Neural cell (in vitro differentiated cells): ENCODE measurements at regions not wholly inside any gene's neighbourhood (a gene's known extent, or its start where the extent isn't known, plus 50 kb on each side); places are given as distances from the start of the nearest gene placed in this dataset.

Source experiments
- H2AFZ ChIP-seq: fragments of 200-600, 300-800 bp; sonication (generic), shearing (Covaris generic); 2 replicates; pipeline ENCODE4 v1.6.0; 2014; ENCODE audit warnings: low read depth, mild to moderate bottlenecking, antibody characterized with exemption, low read length, moderate library complexity
- H3F3A ChIP-seq: fragments of 200-600 bp; shearing (Covaris generic); 2 replicates; pipeline ENCODE4 v1.6.1; 2016; ENCODE audit warnings: mild to moderate bottlenecking, moderate library complexity, mixed read lengths, antibody characterized with exemption, low read length; ENCODE audit not compliant: insufficient read depth, poor library complexity, severe bottlenecking
- H3K27ac ChIP-seq: fragments of 200-600, 300-800 bp; sonication (generic), shearing (Covaris generic); 2 replicates; pipeline ENCODE4 v1.5.1; 2014; ENCODE audit warnings: mild to moderate bottlenecking, low read length, moderate library complexity
- H3K27me3 ChIP-seq: fragments of 300-800, 200-600 bp; sonication (generic), shearing (Covaris generic); 2 replicates; pipeline ENCODE4 v1.6.0; 2014; ENCODE audit warnings: mild to moderate bottlenecking, low read depth, low read length, moderate library complexity; ENCODE audit not compliant: insufficient read depth
- H3K36me3 ChIP-seq: fragments of 300-800, 200-600 bp; sonication (generic), shearing (Covaris generic); 2 replicates; pipeline ENCODE4 v1.5.1; 2014; ENCODE audit warnings: mild to moderate bottlenecking, antibody characterized with exemption, low read length, moderate library complexity; ENCODE audit not compliant: insufficient read depth
- H3K4me2 ChIP-seq: fragments of 300-800, 200-600 bp; sonication (generic), shearing (Covaris generic); 2 replicates; pipeline ENCODE4 v1.6.0; 2014; ENCODE audit warnings: mild to moderate bottlenecking, low read length
- H3K4me3 ChIP-seq: fragments of 300-800, 200-600 bp; sonication (generic), shearing (Covaris generic); 2 replicates; pipeline ENCODE4 v1.5.1; 2014; ENCODE audit warnings: mild to moderate bottlenecking, low read length, moderate library complexity
- H3K79me2 ChIP-seq: fragments of 200-600 bp; shearing (Covaris generic); replicated peaks from 2 replicates; pipeline ENCODE4 v1.6.0; 2014; ENCODE audit warnings: mild to moderate bottlenecking, low read length, moderate library complexity; ENCODE audit not compliant: insufficient read depth
- H3K9ac ChIP-seq: fragments of 300-800, 200-600 bp; sonication (generic), shearing (Covaris generic); 2 replicates; pipeline ENCODE4 v1.6.1; 2016; ENCODE audit warnings: mild to moderate bottlenecking, low read length, mixed read lengths
- H3K9me2 ChIP-seq: fragments of 200-600 bp; shearing (Covaris generic); 2 replicates; pipeline ENCODE4 v1.6.1; 2016; ENCODE audit warnings: mild to moderate bottlenecking, low read length, mixed read lengths; ENCODE audit not compliant: insufficient read depth
- H3K9me3 ChIP-seq: fragments of 200-600, 300-800 bp; sonication (generic), shearing (Covaris generic); 2 replicates; pipeline ENCODE4 v1.6.1; 2016; ENCODE audit warnings: mild to moderate bottlenecking, mixed run types, low read length, moderate library complexity, mixed read lengths
- H4K20me1 ChIP-seq: fragments of 200-600 bp; shearing (Covaris generic); 2 replicates; pipeline ENCODE4 v1.6.1; 2016; ENCODE audit warnings: mild to moderate bottlenecking, mixed run types; ENCODE audit not compliant: insufficient read depth
- EZH2 ChIP-seq: fragments of 200-600, 300-800 bp; shearing (Covaris generic), sonication (generic); IDR thresholded peaks from 2 replicates; pipeline ENCODE4 v1.6.1; 2014; ENCODE audit warnings: antibody characterized with exemption, low read length, borderline replicate concordance, mild to moderate bottlenecking; ENCODE audit not compliant: insufficient read depth, poor library complexity, severe bottlenecking
- MXI1 ChIP-seq: fragments of 450-650 bp; conservative IDR thresholded peaks from 2 replicates; pipeline ENCODE4 v1.6.1; 2014; ENCODE audit warnings: antibody characterized with exemption, mild to moderate bottlenecking; ENCODE audit not compliant: poor library complexity, severe bottlenecking
- POLR2AphosphoS5 ChIP-seq: IDR thresholded peaks from 2 replicates; pipeline ENCODE4 v1.6.1; 2012
- TF ChIP-seq, protein P1 (sequence below): IDR thresholded peaks from 2 replicates; pipeline ENCODE4 v1.6.1; 2012; ENCODE audit warnings: borderline replicate concordance
- TF ChIP-seq, protein P2 (sequence below): fragments of 450-650 bp; IDR thresholded peaks from 2 replicates; pipeline ENCODE4 v1.5.1; 2014; ENCODE audit warnings: antibody characterized with exemption, mild to moderate bottlenecking, moderate library complexity; ENCODE audit not compliant: poor library complexity, severe bottlenecking

DNA sequence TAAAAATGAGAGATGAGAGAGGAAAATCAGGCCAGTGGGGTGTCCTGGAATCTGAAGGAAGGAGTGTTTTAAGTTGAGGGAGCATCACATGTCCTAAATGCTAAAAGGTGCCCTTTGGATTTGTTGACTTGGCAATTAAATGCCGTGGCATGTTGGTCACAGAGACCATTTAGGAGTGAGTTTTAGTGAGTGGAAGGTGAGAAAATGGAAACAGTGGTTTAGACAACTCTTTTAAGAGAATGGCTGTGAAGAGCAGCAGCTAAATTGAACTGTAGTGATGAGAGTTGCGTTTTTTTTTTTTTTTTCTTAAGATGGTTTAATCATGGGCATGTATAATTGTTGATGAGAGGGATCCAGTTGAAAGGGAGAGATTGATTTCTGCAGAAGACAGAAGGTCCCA, 95.0 kb downstream of the S1PR1 start:
- no peak overlapping the region for H3K4me3 ChIP-seq
- no peaks in the 10 kb centered on the region for H4K20me1 ChIP-seq
- no peaks in the 10 kb centered on the region for H3K9me3 ChIP-seq
- no peak overlapping the region for H3K27ac ChIP-seq
- H2AFZ ChIP-seq: no peak overlapping the region
- H3K4me2 ChIP-seq: no peak overlapping the region
- H3K9ac ChIP-seq: no peak overlapping the region
- H3K9me2 ChIP-seq: no peaks in the 10 kb centered on the region
- no peaks in the 10 kb centered on the region for H3K36me3 ChIP-seq
- H3K27me3 ChIP-seq: no peaks in the 10 kb centered on the region
- H3K79me2 ChIP-seq: no peaks in the 10 kb centered on the region
- no peaks in the 10 kb centered on the region for H3F3A ChIP-seq
- TF ChIP-seq MXI1 (no peak), EZH2 (no peak), POLR2AphosphoS5 (no peak)
- TF ChIP-seq, protein P1, sequence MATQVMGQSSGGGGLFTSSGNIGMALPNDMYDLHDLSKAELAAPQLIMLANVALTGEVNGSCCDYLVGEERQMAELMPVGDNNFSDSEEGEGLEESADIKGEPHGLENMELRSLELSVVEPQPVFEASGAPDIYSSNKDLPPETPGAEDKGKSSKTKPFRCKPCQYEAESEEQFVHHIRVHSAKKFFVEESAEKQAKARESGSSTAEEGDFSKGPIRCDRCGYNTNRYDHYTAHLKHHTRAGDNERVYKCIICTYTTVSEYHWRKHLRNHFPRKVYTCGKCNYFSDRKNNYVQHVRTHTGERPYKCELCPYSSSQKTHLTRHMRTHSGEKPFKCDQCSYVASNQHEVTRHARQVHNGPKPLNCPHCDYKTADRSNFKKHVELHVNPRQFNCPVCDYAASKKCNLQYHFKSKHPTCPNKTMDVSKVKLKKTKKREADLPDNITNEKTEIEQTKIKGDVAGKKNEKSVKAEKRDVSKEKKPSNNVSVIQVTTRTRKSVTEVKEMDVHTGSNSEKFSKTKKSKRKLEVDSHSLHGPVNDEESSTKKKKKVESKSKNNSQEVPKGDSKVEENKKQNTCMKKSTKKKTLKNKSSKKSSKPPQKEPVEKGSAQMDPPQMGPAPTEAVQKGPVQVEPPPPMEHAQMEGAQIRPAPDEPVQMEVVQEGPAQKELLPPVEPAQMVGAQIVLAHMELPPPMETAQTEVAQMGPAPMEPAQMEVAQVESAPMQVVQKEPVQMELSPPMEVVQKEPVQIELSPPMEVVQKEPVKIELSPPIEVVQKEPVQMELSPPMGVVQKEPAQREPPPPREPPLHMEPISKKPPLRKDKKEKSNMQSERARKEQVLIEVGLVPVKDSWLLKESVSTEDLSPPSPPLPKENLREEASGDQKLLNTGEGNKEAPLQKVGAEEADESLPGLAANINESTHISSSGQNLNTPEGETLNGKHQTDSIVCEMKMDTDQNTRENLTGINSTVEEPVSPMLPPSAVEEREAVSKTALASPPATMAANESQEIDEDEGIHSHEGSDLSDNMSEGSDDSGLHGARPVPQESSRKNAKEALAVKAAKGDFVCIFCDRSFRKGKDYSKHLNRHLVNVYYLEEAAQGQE: no peak

DNA sequence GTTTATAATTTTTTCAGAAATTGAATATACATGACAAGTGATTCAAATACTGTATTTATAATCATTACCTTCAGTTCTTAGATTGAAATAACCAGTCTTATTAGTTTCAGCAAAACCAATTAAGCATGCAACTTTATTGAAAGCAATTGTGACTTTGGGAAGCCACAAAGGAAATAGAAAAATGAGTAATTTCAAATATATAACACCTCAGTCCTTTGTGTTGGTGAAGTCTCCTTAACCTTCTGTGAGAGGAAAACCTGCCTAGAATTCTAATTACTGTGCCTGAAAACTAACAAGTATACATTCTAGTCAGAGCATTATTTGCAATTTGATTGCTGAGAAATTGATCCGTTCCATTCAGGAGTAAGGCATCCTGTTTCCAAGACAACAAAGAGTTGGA, 95.8 kb downstream of the S1PR1 start:
- Histone ChIP-seq H3K27me3 (no peaks in the 10 kb centered on the region), H3K27ac (peak overlapping the region; percentile 32), H3K4me3 (no peak overlapping the region), H2AFZ (no peak overlapping the region), H3K4me2 (no peak overlapping the region), H3K79me2 (no peaks in the 10 kb centered on the region), H3K9me2 (no peaks in the 10 kb centered on the region), H3F3A (no peaks in the 10 kb centered on the region), H3K9ac (no peak overlapping the region), H3K36me3 (no peaks in the 10 kb centered on the region), H3K9me3 (no peaks in the 10 kb centered on the region), H4K20me1 (no peaks in the 10 kb centered on the region)
- TF ChIP-seq, protein P1: no peak
- no peak for TF ChIP-seq POLR2AphosphoS5
- TF ChIP-seq, protein P2, sequence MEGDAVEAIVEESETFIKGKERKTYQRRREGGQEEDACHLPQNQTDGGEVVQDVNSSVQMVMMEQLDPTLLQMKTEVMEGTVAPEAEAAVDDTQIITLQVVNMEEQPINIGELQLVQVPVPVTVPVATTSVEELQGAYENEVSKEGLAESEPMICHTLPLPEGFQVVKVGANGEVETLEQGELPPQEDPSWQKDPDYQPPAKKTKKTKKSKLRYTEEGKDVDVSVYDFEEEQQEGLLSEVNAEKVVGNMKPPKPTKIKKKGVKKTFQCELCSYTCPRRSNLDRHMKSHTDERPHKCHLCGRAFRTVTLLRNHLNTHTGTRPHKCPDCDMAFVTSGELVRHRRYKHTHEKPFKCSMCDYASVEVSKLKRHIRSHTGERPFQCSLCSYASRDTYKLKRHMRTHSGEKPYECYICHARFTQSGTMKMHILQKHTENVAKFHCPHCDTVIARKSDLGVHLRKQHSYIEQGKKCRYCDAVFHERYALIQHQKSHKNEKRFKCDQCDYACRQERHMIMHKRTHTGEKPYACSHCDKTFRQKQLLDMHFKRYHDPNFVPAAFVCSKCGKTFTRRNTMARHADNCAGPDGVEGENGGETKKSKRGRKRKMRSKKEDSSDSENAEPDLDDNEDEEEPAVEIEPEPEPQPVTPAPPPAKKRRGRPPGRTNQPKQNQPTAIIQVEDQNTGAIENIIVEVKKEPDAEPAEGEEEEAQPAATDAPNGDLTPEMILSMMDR: no peak
